ENCODE measurements at regions not wholly inside any gene's neighbourhood (a gene's known extent, or its start where the extent isn't known, plus 50 kb on each side); places are given as distances from the start of the nearest gene placed in this dataset.

DNA sequence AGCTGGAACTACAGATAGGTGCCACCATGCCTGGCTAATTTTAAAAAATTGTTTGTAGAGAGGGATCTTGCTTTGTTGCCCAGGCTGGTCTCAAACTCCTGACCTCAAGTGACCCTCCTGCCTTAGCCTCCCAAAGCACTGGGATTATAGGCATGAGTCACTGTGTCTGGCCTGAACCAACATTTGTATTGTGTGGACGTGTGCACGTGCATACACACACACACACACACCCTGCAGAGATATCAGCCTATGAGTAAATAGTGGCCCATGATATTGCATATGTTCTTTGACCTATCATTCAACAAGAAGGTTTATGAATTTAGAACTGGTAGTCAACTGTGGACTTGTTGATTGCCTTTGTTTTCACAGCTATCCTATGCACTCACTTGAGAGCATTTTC is 161.6 kb downstream of the BAMBI start:
- no peak for TF ChIP-seq POLR2AphosphoS5 (IDR thresholded peaks at IDR 0.05)
- TF ChIP-seq, protein P1, sequence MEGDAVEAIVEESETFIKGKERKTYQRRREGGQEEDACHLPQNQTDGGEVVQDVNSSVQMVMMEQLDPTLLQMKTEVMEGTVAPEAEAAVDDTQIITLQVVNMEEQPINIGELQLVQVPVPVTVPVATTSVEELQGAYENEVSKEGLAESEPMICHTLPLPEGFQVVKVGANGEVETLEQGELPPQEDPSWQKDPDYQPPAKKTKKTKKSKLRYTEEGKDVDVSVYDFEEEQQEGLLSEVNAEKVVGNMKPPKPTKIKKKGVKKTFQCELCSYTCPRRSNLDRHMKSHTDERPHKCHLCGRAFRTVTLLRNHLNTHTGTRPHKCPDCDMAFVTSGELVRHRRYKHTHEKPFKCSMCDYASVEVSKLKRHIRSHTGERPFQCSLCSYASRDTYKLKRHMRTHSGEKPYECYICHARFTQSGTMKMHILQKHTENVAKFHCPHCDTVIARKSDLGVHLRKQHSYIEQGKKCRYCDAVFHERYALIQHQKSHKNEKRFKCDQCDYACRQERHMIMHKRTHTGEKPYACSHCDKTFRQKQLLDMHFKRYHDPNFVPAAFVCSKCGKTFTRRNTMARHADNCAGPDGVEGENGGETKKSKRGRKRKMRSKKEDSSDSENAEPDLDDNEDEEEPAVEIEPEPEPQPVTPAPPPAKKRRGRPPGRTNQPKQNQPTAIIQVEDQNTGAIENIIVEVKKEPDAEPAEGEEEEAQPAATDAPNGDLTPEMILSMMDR (IDR thresholded peaks at IDR 0.05), result no peak
- no peak for TF ChIP-seq POLR2A (IDR thresholded peaks at IDR 0.05; ENCODE audit: low read depth)
- TF ChIP-seq EP300 (IDR thresholded peaks at IDR 0.05), result no peak
